ENCODE measurements at regions not wholly inside any gene's neighbourhood (a gene's known extent, or its start where the extent isn't known, plus 50 kb on each side); places are given as distances from the start of the nearest gene placed in this dataset.

- peak in 1 of 42 donors; percentile 5 for DNase-seq
- intact Hi-C loops (cut with DNase I): no loop called here
These were observed 93.5 kb downstream of the MYEOV start for GRCh38 chr11:69387409-69387885.

- intact Hi-C loops (cut with DNase I): no loop called here
- DNase-seq: no peak
These were observed 93.3 kb upstream of the LINC01488 start for GRCh38 chr11:69388210-69388609.

- no peak for DNase-seq
- intact Hi-C loops (cut with DNase I): no loop called here
These were observed 92.8 kb upstream of the LINC01488 start for GRCh38 chr11:69388661-69389060.

GRCh38 chr11:69390561-69390960 lies 90.9 kb upstream of the LINC01488 start:
- DNase-seq: peak in 1 of 42 donors; percentile 23
- intact Hi-C loops (cut with DNase I): no loop called here

GRCh38 chr11:69391192-69392103 lies 90.0 kb upstream of the LINC01488 start:
- intact Hi-C loops (cut with DNase I): no loop called here
- DNase-seq: peak in 3 of 42 donors; percentile 15 to 29 (median 18)

GRCh38 chr11:69392104-69392653 lies 89.3 kb upstream of the LINC01488 start:
- intact Hi-C loops (cut with DNase I): no loop called here
- peak in 3 of 42 donors; percentile 10 to 21 (median 18) for DNase-seq

GRCh38 chr11:69393178-69393832 lies 88.2 kb upstream of the LINC01488 start:
- peak in 3 of 42 donors; percentile 9 to 21 (median 13) for DNase-seq
- intact Hi-C loops (cut with DNase I): no loop called here

GRCh38 chr11:69393865-69394233 lies 87.6 kb upstream of the LINC01488 start:
- peak in 2 of 42 donors; percentile 3 to 14 for DNase-seq
- intact Hi-C loops (cut with DNase I): no loop called here

GRCh38 chr11:69394234-69394868 lies 87.1 kb upstream of the LINC01488 start:
- intact Hi-C loops (cut with DNase I): no loop called here
- DNase-seq: peak in 6 of 42 donors; percentile 17 to 48 (median 25)

GRCh38 chr11:69394869-69395246 lies 86.6 kb upstream of the LINC01488 start:
- intact Hi-C loops (cut with DNase I): no loop called here
- DNase-seq: peak in 2 of 42 donors; percentile 17 to 19

- intact Hi-C loops (cut with DNase I): no loop called here
- no peak for DNase-seq
These were observed 86.2 kb upstream of the LINC01488 start for GRCh38 chr11:69395287-69395686.

GRCh38 chr11:69396051-69396947 lies 85.2 kb upstream of the LINC01488 start:
- peak in 1 of 42 donors; percentile 7 for DNase-seq
- intact Hi-C loops (cut with DNase I): no loop called here

GRCh38 chr11:69396948-69397307 lies 84.5 kb upstream of the LINC01488 start:
- no peak for DNase-seq
- intact Hi-C loops (cut with DNase I): no loop called here

GRCh38 chr11:69397732-69398131 lies 83.7 kb upstream of the LINC01488 start:
- intact Hi-C loops (cut with DNase I): no loop called here
- DNase-seq: peak in 1 of 42 donors; percentile 5

- DNase-seq: peak in 9 of 42 donors; percentile 17 to 44 (median 37)
- intact Hi-C loops (cut with DNase I): no loop called here
These were observed 82.7 kb upstream of the LINC01488 start for GRCh38 chr11:69398529-69399492.

GRCh38 chr11:69400140-69400539 lies 81.3 kb upstream of the LINC01488 start:
- intact Hi-C loops (cut with DNase I): no loop called here
- peak in 1 of 42 donors; percentile 15 for DNase-seq
